LNCaP clone FGC (cell line): ENCODE measurements at regions not wholly inside any gene's neighbourhood (a gene's known extent, or its start where the extent isn't known, plus 50 kb on each side); places are given as distances from the start of the nearest gene placed in this dataset.
"Not testable (repeated sequence)": the region's sequence is repeated elsewhere in the genome, so short reads cannot be mapped to it uniquely, and the experiment has no call there.

ENCODE experiments used
- DNase-seq: peaks from one replicate; pipeline ENCODE4 v3.0.0-alpha.2; 2011; ENCODE audit warnings: low read depth
- H3K4me3 ChIP-seq: 2 replicates; pipeline ENCODE4 v1.5.1; 2011; ENCODE audit warnings: mild to moderate bottlenecking, low read depth, low read length, control low read depth
- TF ChIP-seq, protein P1 (sequence below): IDR thresholded peaks from 2 replicates; pipeline ENCODE4 v1.5.1; 2012; ENCODE audit warnings: mild to moderate bottlenecking; ENCODE audit not compliant: control insufficient read depth, insufficient read depth; ENCODE audit errors: extremely low read depth

GRCh38 chr10:114751856-114752255 lies 69.7 kb upstream of the FHIP2A start:
- TF ChIP-seq, protein P1, sequence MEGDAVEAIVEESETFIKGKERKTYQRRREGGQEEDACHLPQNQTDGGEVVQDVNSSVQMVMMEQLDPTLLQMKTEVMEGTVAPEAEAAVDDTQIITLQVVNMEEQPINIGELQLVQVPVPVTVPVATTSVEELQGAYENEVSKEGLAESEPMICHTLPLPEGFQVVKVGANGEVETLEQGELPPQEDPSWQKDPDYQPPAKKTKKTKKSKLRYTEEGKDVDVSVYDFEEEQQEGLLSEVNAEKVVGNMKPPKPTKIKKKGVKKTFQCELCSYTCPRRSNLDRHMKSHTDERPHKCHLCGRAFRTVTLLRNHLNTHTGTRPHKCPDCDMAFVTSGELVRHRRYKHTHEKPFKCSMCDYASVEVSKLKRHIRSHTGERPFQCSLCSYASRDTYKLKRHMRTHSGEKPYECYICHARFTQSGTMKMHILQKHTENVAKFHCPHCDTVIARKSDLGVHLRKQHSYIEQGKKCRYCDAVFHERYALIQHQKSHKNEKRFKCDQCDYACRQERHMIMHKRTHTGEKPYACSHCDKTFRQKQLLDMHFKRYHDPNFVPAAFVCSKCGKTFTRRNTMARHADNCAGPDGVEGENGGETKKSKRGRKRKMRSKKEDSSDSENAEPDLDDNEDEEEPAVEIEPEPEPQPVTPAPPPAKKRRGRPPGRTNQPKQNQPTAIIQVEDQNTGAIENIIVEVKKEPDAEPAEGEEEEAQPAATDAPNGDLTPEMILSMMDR, result no peak
- DNase-seq, result no peak
- no peak overlapping the region for H3K4me3 ChIP-seq

DNA sequence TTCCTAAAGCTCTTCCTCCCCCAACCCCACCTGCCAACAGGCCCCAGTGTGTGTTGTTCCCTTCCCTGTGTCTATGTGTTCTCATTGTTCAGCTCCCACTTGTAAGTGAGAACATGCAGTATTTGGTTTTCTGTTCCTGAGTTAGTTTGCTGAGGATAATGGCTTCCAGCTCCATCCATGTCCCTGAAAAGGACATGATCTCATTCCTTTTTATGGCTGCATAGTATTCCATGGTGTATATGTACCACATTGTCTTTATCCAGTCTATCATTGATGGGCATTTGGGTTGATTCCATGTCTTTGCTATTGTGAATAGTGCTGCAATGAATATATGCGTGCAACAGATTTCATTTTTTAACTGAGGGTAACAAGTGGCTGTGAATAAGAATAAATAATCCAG lies 69.0 kb upstream of the FHIP2A start:
- DNase-seq, H3K4me3 ChIP-seq: not testable (repeated sequence)

GRCh38 chr10:114753126-114753525 lies 68.5 kb upstream of the FHIP2A start:
- TF ChIP-seq, protein P1, result no peak
- H3K4me3 ChIP-seq, result no peak overlapping the region
- DNase-seq, result no peak

DNA sequence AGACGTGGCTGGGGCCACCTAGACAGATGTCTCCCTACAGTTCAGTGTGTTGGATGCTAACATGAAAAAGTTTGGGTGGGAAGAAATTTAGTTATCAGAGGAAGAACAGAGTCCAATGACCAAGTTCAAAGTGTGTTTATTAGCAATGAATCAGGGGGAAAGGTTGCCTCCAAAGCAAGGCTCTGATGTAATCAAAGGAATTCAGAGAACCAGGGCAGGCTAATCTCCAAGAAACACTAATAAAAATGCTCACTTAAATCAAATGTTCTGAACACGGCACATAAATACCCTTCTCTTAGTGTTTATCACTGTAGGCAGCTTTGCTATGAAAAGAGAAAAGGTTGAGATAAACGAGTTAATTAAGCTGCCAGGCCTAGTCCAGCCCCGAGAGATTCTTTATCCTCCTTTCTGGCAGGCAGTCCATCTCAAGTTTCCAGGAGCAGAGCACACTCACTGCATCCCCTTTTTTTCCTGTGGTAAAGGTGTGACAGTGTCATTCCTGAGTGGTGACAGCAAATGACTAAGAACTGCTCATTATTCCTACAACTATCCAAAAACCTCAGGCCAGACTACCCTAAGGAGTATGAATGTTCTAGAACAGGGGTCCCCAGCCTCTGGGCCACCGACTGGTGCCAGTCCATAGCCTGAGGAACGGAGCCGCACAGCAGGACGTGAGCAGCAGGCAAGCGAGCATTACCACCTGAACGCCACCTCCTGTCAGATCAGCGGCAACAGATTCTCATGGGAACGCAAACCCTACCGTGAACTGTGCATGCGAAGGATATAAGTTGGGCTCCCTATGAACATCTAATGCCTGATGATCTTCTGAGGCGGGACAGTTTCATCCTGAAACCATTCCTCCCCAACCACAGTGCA lies 66.9 kb upstream of the FHIP2A start:
- no peak for DNase-seq
- TF ChIP-seq, protein P1, result no peak
- H3K4me3 ChIP-seq, result no peak overlapping the region

DNA sequence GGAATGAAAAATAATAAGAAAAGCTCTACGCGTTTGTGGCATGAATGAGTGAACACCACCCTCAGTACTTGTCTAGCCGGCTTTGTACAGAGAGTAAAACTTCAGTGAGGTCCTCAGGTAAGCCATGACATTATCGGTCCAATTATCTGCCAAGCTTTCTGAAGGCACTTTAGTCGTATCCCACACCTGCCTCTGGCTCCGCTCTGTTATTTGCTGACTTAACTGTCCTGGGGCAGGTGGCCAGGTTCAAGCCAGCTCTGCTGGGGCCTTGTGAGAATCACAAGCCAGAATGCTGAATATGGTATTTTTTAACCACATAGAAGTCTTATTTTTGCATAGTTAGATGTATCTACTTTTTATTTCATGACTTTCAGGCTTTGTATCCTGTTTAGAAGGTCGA lies 66.0 kb upstream of the FHIP2A start:
- DNase-seq, result no peak
- TF ChIP-seq, protein P1, result no peak
- no peak overlapping the region for H3K4me3 ChIP-seq

GRCh38 chr10:114758331-114758730 lies 63.2 kb upstream of the FHIP2A start:
- no peak for DNase-seq
- no peak overlapping the region for H3K4me3 ChIP-seq
- TF ChIP-seq, protein P1, result no peak

DNA sequence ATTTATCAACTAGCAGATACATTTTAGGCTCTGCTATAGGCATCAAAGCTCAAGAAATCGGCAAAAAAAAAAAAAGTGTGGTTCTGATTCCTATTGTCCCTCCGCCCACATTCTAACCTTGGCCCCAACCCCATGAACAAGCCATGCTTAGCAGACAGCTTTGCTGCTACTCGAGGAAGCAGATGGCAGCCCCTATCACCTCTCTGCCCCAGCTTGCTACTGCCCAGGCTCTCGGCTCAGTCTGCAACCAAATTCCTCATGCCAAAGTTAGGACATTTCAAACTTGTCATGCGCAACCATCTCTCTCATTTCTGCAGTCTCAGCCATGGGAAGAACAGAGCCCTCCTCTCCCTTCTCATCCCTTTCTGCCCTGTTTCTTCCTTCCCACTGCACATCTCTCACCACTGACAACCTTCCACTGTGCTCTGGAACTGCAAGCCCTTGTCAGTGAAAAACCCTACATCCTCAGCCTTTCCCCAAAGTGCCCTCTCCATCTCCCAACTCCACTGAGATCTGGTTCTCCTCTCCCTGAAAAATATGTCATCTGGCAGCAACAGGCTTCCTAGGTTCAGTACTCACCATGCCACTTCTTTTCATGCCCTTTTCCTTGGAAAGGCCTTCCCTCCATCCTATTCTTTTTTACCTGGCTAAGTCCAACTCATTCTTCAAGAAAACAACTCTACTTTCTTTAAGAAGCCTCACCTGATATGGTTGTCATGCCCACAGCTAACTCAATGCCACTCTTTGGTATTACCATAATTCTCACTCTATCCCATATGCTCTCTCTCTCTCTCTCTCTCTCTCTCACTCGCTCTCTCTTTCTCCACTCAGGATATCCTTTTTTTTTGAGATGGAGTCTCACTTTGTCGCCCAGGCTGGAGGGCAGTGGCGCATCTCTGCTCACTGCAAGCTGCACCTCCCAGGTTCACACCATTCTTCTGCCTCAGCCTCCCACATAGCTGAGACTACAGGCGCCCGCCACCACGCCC lies 60.1 kb upstream of the FHIP2A start:
- no peak for DNase-seq
- H3K4me3 ChIP-seq, result no peak overlapping the region
- TF ChIP-seq, protein P1, result no peak
